GM12801 (cell line): ENCODE measurements at regions not wholly inside any gene's neighbourhood (a gene's known extent, or its start where the extent isn't known, plus 50 kb on each side); places are given as distances from the start of the nearest gene placed in this dataset.

Source experiments
- CTCF ChIP-seq: IDR thresholded peaks from one replicate; pipeline ENCODE4 v1.5.1; 2011; ENCODE audit warnings: control low read depth; ENCODE audit not compliant: insufficient read length; ENCODE audit errors: extremely low read depth

- TF ChIP-seq CTCF = no peak
These were observed 234.3 kb upstream of the ADAMTS5 start for GRCh38 chr21:27201197-27201596.

DNA sequence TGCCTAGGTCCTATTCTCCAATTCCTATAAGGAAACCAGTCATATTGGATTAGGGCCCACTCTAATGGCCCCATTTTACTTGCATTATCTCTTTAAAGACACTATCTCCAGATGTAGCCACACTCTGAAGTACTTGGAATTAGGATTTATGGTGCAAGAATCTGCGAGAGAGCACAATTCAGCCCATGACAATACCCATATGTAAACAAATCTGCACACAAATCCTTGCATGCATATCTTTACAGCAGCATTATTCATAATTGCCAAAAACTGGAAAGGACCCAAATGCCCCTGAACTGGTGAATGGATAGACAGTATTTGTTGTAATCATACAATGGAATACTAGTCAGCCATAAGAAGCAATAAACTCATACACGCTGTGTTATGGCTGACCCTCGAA is 229.8 kb upstream of the ADAMTS5 start:
- TF ChIP-seq CTCF = no peak

- no peak for TF ChIP-seq CTCF
These were observed 225.5 kb upstream of the ADAMTS5 start for GRCh38 chr21:27192281-27192949.

GRCh38 chr21:27190601-27191000 is 223.7 kb upstream of the ADAMTS5 start:
- no peak for TF ChIP-seq CTCF

DNA sequence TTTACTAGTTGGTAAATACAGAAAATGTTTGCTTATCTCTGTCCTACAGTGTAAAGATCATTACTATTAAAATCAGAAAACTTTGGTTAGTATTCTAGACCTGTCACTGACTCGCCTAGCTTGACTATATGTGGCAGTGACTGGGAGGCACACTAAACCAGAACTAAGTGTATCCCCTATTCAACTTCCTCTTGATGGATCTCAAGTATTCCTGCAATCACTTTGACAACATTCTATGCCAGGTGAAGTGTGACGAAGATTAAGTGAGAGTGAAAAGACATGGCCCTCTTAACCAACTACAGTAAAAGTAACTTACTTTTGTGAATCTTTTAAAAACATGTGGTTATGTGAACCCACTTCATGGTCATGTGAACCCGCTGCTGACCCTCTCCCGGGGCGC is 223.0 kb upstream of the ADAMTS5 start:
- no peak for TF ChIP-seq CTCF

GRCh38 chr21:27173053-27173452 is 206.2 kb upstream of the ADAMTS5 start:
- TF ChIP-seq CTCF = no peak

DNA sequence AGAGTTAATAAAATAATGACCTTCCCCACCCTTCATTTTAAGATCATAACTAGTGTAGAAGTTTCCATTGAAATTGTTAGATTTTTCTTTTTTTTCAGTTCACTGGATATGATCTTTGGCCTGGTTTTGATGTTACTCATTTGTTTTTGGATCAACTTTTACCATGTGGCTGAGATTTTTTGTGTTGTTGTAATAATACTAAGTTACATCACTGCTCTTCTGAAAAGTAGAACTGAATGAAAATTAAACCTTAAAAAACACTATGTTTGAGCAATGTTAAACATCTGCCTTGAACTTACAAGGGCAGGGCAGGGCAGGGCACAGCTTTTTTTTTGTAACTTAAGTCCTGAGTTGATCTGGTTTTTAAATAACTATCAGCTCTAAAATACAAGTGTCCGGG is 204.8 kb upstream of the ADAMTS5 start:
- no peak for TF ChIP-seq CTCF
